HG03064 (cell line): ENCODE measurements at regions not wholly inside any gene's neighbourhood (a gene's known extent, or its start where the extent isn't known, plus 50 kb on each side); places are given as distances from the start of the nearest gene placed in this dataset.

Experiments used
- ATAC-seq: cut with Tn5 transposase; IDR thresholded peaks from one replicate; pipeline ENCODE4 v1.9.1; 2021; ENCODE audit warnings: low read depth; ENCODE audit not compliant: unreplicated experiment

- no peak for ATAC-seq
Measured at GRCh38 chr18:77439888-77440287, 190.2 kb downstream of the GALR1 start.

GRCh38 chr18:77442393-77442792 is 192.7 kb downstream of the GALR1 start:
- ATAC-seq = no peak

GRCh38 chr18:77444385-77444784 is 194.7 kb downstream of the GALR1 start:
- ATAC-seq = no peak

- ATAC-seq = no peak
Measured at GRCh38 chr18:77448046-77448445, 198.4 kb downstream of the GALR1 start.

- no peak for ATAC-seq
Measured at GRCh38 chr18:77455004-77455403, 205.4 kb downstream of the GALR1 start.

- no peak for ATAC-seq
Measured at GRCh38 chr18:77457681-77458080, 208.0 kb downstream of the GALR1 start.

GRCh38 chr18:77461062-77461688 is 211.5 kb downstream of the GALR1 start:
- no peak for ATAC-seq

- no peak for ATAC-seq
Measured at GRCh38 chr18:77464917-77465316, 215.3 kb downstream of the GALR1 start.

- ATAC-seq = no peak
Measured at GRCh38 chr18:77466890-77467289, 217.2 kb downstream of the GALR1 start.

- ATAC-seq = no peak
Measured at GRCh38 chr18:77469131-77469530, 219.5 kb downstream of the GALR1 start.

GRCh38 chr18:77470569-77471413 is 221.1 kb downstream of the GALR1 start:
- no peak for ATAC-seq

GRCh38 chr18:77472509-77472908 is 222.9 kb downstream of the GALR1 start:
- ATAC-seq = no peak

- ATAC-seq = no peak
Measured at GRCh38 chr18:77478646-77479442, 229.2 kb downstream of the GALR1 start.

- ATAC-seq = no peak
Measured at GRCh38 chr18:77481541-77481940, 231.9 kb downstream of the GALR1 start.

GRCh38 chr18:77482190-77483085 is 232.8 kb downstream of the GALR1 start:
- no peak for ATAC-seq

GRCh38 chr18:77486985-77487384 is 237.3 kb downstream of the GALR1 start:
- no peak for ATAC-seq

- no peak for ATAC-seq
Measured at GRCh38 chr18:77487951-77488740, 238.5 kb downstream of the GALR1 start.

GRCh38 chr18:77495079-77495478 is 245.4 kb downstream of the GALR1 start:
- no peak for ATAC-seq

GRCh38 chr18:77495982-77496690 is 246.5 kb downstream of the GALR1 start:
- no peak for ATAC-seq
